MM.1S (cell line): ENCODE measurements at regions not wholly inside any gene's neighbourhood (a gene's known extent, or its start where the extent isn't known, plus 50 kb on each side); places are given as distances from the start of the nearest gene placed in this dataset.

Source experiments
- DNase-seq: peaks from one replicate; pipeline ENCODE4 v3.0.0-alpha.2; 2015
- H2AFZ ChIP-seq: fragments of 300-600 bp; sonication (generic); 2 replicates; pipeline ENCODE4 v1.6.0; 2016; ENCODE audit warnings: antibody characterized with exemption, low read length
- H3F3A ChIP-seq: fragments of 300-600 bp; sonication (generic); 2 replicates; pipeline ENCODE4 v1.6.1; 2016; ENCODE audit warnings: mild to moderate bottlenecking, antibody characterized with exemption, low read length, moderate library complexity, mixed read lengths; ENCODE audit not compliant: insufficient read depth
- H3K27ac ChIP-seq: fragments of 300-600 bp; sonication (generic); 2 replicates; pipeline ENCODE4 v1.5.1; 2016; ENCODE audit warnings: mild to moderate bottlenecking, low read length
- H3K27me3 ChIP-seq: fragments of 300-600 bp; sonication (generic); replicated peaks from 2 replicates; pipeline ENCODE4 v1.6.0; 2016; ENCODE audit warnings: low read length; ENCODE audit not compliant: insufficient read depth
- H3K36me3 ChIP-seq: fragments of 300-600 bp; sonication (generic); replicated peaks from 2 replicates; pipeline ENCODE4 v1.6.1; 2016; ENCODE audit warnings: mild to moderate bottlenecking, low read length, mixed read lengths; ENCODE audit not compliant: insufficient read depth
- H3K4me1 ChIP-seq: fragments of 300-600 bp; sonication (generic); 2 replicates; pipeline ENCODE4 v1.6.1; 2016; ENCODE audit warnings: low read length, mixed read lengths
- H3K4me2 ChIP-seq: fragments of 300-600 bp; sonication (generic); 2 replicates; pipeline ENCODE4 v1.6.0; 2016; ENCODE audit warnings: low read depth, low read length
- H3K4me3 ChIP-seq: fragments of 300-600 bp; sonication (generic); 2 replicates; pipeline ENCODE4 v1.5.1; 2016; ENCODE audit warnings: low read length, mixed read lengths
- H3K79me2 ChIP-seq: fragments of 300-600 bp; sonication (generic); 2 replicates; pipeline ENCODE4 v1.6.1; 2016; ENCODE audit warnings: mixed run types, low read length, mixed read lengths
- H3K9ac ChIP-seq: fragments of 300-600 bp; sonication (generic); 2 replicates; pipeline ENCODE4 v1.6.1; 2016; ENCODE audit warnings: low read length, mixed read lengths
- H3K9me2 ChIP-seq: fragments of 300-600 bp; sonication (generic); replicated peaks from 2 replicates; pipeline ENCODE4 v1.6.1; 2016; ENCODE audit warnings: mild to moderate bottlenecking, low read length, mixed read lengths; ENCODE audit not compliant: insufficient read depth
- H3K9me3 ChIP-seq: fragments of 300-600 bp; sonication (generic); replicated peaks from 2 replicates; pipeline ENCODE4 v1.6.1; 2016; ENCODE audit warnings: mild to moderate bottlenecking, low read length, mixed read lengths; ENCODE audit not compliant: insufficient read depth
- H4K20me1 ChIP-seq: fragments of 300-600 bp; sonication (generic); 2 replicates; pipeline ENCODE4 v1.6.1; 2016; ENCODE audit warnings: mild to moderate bottlenecking, low read length, moderate library complexity, mixed read lengths; ENCODE audit not compliant: insufficient read depth
- EZH2 ChIP-seq: fragments of 300-600 bp; sonication (generic); optimal IDR thresholded peaks from 2 replicates; pipeline ENCODE3; 2017; ENCODE audit warnings: low read depth, mild to moderate bottlenecking, antibody characterized with exemption, low read length, mixed read lengths
- EZH2phosphoT487 ChIP-seq: fragments of 300-600 bp; sonication (generic); IDR thresholded peaks from 2 replicates; pipeline ENCODE4 v1.6.1; 2018; ENCODE audit warnings: antibody characterized with exemption, low read length
- TF ChIP-seq, protein P1 (sequence below): fragments of 300-600 bp; sonication (generic); IDR thresholded peaks from 2 replicates; pipeline ENCODE4 v1.5.1; 2016; ENCODE audit warnings: antibody characterized with exemption, low read length, mixed read lengths

DNA sequence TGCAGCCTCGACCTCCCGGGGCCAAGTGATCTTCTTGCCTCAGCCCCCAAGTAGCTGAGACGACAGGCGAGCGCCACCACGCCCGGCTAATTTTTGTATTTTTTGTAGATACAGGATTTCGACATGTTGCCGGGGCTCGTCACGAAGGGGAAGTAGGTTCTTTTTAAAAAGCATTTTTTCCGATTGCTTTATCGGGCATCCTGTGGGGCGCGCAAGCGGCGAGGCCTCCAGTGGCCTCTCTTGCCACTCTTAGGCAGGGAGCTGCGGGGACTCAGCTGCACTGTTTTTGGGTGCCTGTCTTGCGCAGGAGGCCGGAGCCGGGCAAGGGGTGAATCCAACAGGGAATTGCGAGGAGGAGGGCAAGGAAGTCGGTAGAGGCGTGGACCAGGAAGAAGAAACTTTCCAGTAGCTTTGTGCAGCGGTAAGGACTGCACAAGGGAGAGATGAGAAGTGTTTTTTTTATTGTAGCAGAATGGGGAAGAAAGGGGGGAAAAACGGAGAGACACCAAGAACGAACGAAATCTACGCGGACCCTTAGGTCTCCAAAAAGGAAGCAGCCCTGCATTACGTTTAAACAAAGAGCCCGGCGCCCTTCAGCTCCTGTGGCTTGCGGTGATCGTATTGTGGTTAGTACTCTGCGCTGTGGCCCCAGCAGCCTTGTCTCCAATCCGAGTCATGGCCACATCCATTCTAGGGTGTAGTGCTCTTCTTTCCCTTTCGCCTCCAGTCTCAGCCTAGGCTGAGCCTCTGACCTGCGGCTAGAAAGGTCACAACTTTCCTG is 164.8 kb downstream of the PPIAL4G start:
- Histone ChIP-seq H3K9me2 (no peaks in the 10 kb centered on the region), H3K27me3 (peaks cover 23% of the 10 kb centered on the region; the same call in 1 of the 2 replicates), H3K4me3 (peak overlapping the region; percentile 39), H3K9ac (no peak overlapping the region), H4K20me1 (no peaks in the 10 kb centered on the region), H3K4me2 (peak overlapping the region; percentile 69), H3K27ac (no peak overlapping the region), H3K4me1 (peaks cover 21% of the 10 kb centered on the region), H3K79me2 (no peaks in the 10 kb centered on the region), H3F3A (peaks cover 15% of the 10 kb centered on the region), H2AFZ (no peak overlapping the region), H3K36me3 (no peaks in the 10 kb centered on the region), H3K9me3 (no peaks in the 10 kb centered on the region)
- DNase-seq: peak; percentile 84
- TF ChIP-seq, protein P1, sequence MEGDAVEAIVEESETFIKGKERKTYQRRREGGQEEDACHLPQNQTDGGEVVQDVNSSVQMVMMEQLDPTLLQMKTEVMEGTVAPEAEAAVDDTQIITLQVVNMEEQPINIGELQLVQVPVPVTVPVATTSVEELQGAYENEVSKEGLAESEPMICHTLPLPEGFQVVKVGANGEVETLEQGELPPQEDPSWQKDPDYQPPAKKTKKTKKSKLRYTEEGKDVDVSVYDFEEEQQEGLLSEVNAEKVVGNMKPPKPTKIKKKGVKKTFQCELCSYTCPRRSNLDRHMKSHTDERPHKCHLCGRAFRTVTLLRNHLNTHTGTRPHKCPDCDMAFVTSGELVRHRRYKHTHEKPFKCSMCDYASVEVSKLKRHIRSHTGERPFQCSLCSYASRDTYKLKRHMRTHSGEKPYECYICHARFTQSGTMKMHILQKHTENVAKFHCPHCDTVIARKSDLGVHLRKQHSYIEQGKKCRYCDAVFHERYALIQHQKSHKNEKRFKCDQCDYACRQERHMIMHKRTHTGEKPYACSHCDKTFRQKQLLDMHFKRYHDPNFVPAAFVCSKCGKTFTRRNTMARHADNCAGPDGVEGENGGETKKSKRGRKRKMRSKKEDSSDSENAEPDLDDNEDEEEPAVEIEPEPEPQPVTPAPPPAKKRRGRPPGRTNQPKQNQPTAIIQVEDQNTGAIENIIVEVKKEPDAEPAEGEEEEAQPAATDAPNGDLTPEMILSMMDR: no peak
- no peak for TF ChIP-seq EZH2
- TF ChIP-seq EZH2phosphoT487: no peak

DNA sequence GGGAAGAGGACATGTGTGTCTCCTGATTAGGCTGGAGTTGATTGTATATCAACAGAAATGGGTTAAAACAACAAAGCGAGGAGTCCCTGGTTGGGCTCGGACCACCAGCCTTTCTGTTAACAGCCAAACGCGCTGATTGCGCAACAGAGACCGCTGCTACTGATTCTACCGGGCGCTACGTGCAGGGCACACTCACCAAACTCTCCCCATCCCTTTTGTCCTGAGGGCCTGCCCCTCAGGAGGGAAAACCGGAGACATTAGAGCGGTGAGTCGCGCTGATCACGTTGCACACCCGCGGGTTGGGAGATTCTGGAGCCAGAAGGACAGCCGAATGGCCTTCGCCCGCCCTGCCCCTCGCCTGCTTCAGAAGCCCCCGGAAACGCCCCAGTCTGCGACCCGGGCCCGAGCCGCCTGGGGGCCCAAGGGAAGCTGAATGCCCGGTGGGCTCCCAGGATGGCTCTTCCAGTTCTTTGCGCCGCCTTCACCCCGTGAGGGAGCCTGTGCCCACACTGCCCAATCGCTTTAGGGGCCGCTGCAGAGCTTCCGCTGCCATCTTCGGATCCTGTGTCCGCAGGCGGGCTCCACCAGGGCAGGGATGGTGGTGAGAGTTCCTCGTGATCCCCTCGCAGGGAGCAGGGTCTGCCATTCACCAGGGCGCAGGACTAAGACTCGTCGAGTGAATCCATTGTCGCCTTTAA is 165.4 kb upstream of the NBPF11 start:
- Histone ChIP-seq H3K4me2 (no peak overlapping the region), H3K9me2 (no peaks in the 10 kb centered on the region), H3K4me1 (peaks cover 21% of the 10 kb centered on the region), H3K36me3 (no peaks in the 10 kb centered on the region), H3F3A (peaks cover 15% of the 10 kb centered on the region), H3K27ac (no peak overlapping the region), H3K9me3 (no peaks in the 10 kb centered on the region), H4K20me1 (no peaks in the 10 kb centered on the region), H3K27me3 (peaks cover 23% of the 10 kb centered on the region; the same call in 1 of the 2 replicates), H3K9ac (no peak overlapping the region), H3K79me2 (no peaks in the 10 kb centered on the region), H2AFZ (no peak overlapping the region), H3K4me3 (no peak overlapping the region)
- DNase-seq: no peak
- TF ChIP-seq, protein P1: no peak
- no peak for TF ChIP-seq EZH2
- no peak for TF ChIP-seq EZH2phosphoT487

DNA sequence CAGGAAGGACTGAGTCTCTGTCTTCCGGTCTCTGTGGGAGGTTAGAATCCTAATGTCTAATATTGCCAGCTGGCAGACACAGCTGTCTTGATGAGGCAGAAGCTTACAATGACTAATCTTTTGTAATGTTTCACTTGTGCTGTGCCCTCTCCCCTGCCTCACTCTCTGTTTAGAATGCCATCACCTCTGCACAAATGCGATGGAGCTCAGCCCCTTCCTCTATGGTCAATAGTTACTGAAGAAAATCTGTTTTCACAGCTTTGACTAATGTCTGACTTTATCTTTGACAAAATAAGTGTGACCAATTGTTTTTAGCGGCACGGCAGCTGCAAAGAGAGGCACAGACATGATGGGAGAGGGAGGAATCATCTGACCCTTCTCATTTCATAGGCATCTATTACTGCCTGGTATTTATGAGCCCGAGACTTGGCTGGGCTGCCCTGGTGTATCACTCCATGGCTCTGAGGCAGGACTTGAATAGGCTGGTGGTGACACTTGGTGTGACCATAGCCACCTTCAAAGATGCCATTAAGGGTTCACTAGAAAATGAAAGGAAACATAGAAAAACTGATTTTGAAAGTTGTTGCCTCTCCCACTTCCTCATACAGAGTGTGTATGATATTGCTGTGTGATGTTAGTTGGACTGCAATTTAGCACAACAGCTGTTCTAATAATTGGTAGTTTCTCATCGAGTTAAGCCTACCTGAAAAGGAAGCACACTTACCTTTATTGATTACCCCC is 163.2 kb upstream of the NBPF11 start:
- Histone ChIP-seq H3K27ac (peak overlapping the region; percentile 6; the same call in 1 of the 2 replicates), H4K20me1 (no peaks in the 10 kb centered on the region), H2AFZ (peak overlapping the region; percentile 16; the same call in 1 of the 2 replicates), H3K36me3 (no peaks in the 10 kb centered on the region), H3K4me1 (peaks cover 33% of the 10 kb centered on the region), H3K4me2 (peak overlapping the region; percentile 73), H3F3A (peaks cover 28% of the 10 kb centered on the region), H3K27me3 (peaks cover 23% of the 10 kb centered on the region; the same call in 1 of the 2 replicates), H3K79me2 (no peaks in the 10 kb centered on the region), H3K4me3 (peak overlapping the region; percentile 39), H3K9ac (no peak overlapping the region), H3K9me2 (no peaks in the 10 kb centered on the region), H3K9me3 (no peaks in the 10 kb centered on the region)
- DNase-seq: peak; percentile 52
- no peak for TF ChIP-seq EZH2
- no peak for TF ChIP-seq EZH2phosphoT487
- TF ChIP-seq, protein P1: no peak
